Retinal pigment epithelial cell (primary cell): ENCODE measurements at regions not wholly inside any gene's neighbourhood (a gene's known extent, or its start where the extent isn't known, plus 50 kb on each side); places are given as distances from the start of the nearest gene placed in this dataset.

Experiments used
- DNase-seq: peaks from one replicate; pipeline ENCODE4 v3.0.0-alpha.2; 2010; ENCODE audit warnings: low read depth
- H3K4me3 ChIP-seq: 2 replicates; pipeline ENCODE4 v1.5.1; 2011; ENCODE audit warnings: mild to moderate bottlenecking, low read length, control low read depth, moderate library complexity
- TF ChIP-seq, protein P1 (sequence below): conservative IDR thresholded peaks from 2 replicates; pipeline ENCODE4 v1.5.1; 2011; ENCODE audit warnings: low read depth, low read length, control low read depth, inconsistent platforms

DNA sequence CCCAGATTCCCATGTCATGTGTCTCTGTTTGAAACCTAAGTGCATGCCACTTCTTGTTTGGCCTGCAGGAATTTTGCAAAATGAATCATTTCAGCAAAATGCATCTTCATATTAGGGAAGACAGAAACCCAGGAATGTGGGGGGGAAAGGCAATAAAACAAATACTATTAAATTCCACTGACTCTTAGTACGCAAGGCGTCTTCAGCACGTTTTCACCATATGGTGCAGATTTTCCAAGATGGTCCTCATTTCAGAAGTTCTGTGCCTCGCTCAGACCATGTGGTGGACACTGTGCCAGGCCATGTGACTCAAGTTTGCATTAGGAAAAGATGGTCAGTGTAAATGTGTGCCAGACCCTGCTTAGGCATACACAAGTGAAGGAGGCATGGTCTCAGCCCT is 184.0 kb downstream of the ACTL7B start:
- TF ChIP-seq, protein P1, sequence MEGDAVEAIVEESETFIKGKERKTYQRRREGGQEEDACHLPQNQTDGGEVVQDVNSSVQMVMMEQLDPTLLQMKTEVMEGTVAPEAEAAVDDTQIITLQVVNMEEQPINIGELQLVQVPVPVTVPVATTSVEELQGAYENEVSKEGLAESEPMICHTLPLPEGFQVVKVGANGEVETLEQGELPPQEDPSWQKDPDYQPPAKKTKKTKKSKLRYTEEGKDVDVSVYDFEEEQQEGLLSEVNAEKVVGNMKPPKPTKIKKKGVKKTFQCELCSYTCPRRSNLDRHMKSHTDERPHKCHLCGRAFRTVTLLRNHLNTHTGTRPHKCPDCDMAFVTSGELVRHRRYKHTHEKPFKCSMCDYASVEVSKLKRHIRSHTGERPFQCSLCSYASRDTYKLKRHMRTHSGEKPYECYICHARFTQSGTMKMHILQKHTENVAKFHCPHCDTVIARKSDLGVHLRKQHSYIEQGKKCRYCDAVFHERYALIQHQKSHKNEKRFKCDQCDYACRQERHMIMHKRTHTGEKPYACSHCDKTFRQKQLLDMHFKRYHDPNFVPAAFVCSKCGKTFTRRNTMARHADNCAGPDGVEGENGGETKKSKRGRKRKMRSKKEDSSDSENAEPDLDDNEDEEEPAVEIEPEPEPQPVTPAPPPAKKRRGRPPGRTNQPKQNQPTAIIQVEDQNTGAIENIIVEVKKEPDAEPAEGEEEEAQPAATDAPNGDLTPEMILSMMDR = no peak
- DNase-seq = no peak
- H3K4me3 ChIP-seq = no peak overlapping the region

DNA sequence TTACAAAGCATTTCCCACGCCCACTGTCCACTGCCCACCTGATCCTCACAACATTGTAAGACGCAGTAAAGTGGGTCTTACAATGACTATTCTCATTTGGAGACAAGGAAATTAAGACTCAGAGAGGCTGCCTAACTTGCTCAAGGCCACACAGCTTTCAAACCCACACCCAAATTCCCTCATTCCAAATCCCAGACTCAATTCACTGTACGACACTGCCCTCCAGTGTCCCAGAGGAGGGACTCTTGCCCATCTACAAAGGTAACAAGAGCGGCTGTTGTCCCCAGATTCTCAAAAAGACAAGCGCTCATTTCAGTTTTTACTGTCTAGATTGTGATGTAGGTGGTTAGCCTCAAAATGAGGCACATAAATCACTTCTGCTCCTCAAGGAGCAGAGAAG is 184.6 kb downstream of the ACTL7B start:
- no peak for DNase-seq
- H3K4me3 ChIP-seq = no peak overlapping the region
- TF ChIP-seq, protein P1 = peak; percentile 38

DNA sequence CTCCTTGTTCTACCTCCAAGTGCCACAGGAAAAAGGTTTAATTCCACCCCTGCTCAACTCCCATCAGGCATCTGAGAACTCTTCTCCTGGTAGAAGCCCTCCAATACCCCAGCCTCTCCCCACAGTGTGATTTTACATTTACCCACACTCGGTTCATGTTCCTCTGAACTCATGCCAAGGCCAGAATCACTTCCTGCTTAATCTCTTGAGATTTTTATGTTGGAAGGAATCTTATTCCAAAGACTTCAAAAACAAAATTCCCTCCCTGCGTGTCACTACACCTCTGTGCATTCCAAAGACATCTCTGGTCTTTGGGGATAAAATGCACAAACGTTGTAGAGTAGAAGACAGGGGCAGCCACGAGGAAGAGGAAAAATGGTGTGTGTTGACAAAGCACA is 186.8 kb downstream of the ACTL7B start:
- no peak for DNase-seq
- TF ChIP-seq, protein P1 = no peak
- no peak overlapping the region for H3K4me3 ChIP-seq

GRCh38 chr9:108668191-108668937 is 187.4 kb downstream of the ACTL7B start:
- H3K4me3 ChIP-seq = no peak overlapping the region
- TF ChIP-seq, protein P1 = no peak
- no peak for DNase-seq

DNA sequence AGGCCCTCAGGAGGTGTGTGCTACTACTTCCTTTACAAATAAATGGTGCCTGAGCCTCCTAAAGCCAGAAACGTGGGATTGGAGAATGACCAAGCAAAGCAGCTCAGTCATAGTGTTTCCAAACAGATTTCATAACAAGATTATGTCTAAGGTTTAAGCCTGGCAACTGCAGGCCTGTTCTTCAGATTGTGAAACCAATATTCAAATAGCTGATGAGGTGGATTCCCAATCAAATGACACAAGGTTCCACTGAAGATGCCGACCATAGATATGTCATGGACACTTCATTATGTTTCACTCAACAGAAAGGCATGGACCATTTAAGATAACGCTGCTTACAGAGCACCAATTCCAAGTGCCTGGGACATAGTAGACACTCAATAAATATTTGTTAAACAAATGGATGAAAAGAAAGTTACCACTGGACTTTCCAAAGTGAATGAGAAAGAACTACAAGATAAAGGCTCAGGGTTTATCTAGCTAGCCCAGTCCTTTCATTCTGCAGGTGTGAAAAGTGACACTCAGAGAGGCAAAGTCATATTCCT is 189.5 kb downstream of the ACTL7B start:
- no peak overlapping the region for H3K4me3 ChIP-seq
- DNase-seq = no peak
- TF ChIP-seq, protein P1 = no peak

- no peak for DNase-seq
- TF ChIP-seq, protein P1 = no peak
- H3K4me3 ChIP-seq = no peak overlapping the region
Measured at GRCh38 chr9:108665521-108666239, 190.1 kb downstream of the ACTL7B start.
